Retinal pigment epithelial cell (primary cell): ENCODE measurements at regions not wholly inside any gene's neighbourhood (a gene's known extent, or its start where the extent isn't known, plus 50 kb on each side); places are given as distances from the start of the nearest gene placed in this dataset.

Experiments used
- DNase-seq: peaks from one replicate; pipeline ENCODE4 v3.0.0-alpha.2; 2010; ENCODE audit warnings: low read depth
- H3K4me3 ChIP-seq: 2 replicates; pipeline ENCODE4 v1.5.1; 2011; ENCODE audit warnings: mild to moderate bottlenecking, low read length, control low read depth, moderate library complexity
- CTCF ChIP-seq: conservative IDR thresholded peaks from 2 replicates; pipeline ENCODE4 v1.5.1; 2011; ENCODE audit warnings: low read depth, low read length, control low read depth, inconsistent platforms

GRCh38 chr12:118617611-118618450 is 241.5 kb downstream of the SUDS3 start:
- TF ChIP-seq CTCF, result no peak
- no peak overlapping the region for H3K4me3 ChIP-seq
- no peak for DNase-seq

GRCh38 chr12:118618695-118619094 is 242.3 kb downstream of the SUDS3 start:
- no peak overlapping the region for H3K4me3 ChIP-seq
- no peak for DNase-seq
- no peak for TF ChIP-seq CTCF

- no peak for TF ChIP-seq CTCF
- no peak for DNase-seq
- no peak overlapping the region for H3K4me3 ChIP-seq
These were observed 248.8 kb downstream of the SUDS3 start for GRCh38 chr12:118625050-118625675.

GRCh38 chr12:118633071-118633470 is 256.7 kb downstream of the SUDS3 start:
- DNase-seq, result no peak
- no peak overlapping the region for H3K4me3 ChIP-seq
- TF ChIP-seq CTCF, result no peak

- TF ChIP-seq CTCF, result no peak
- no peak for DNase-seq
- no peak overlapping the region for H3K4me3 ChIP-seq
These were observed 258.9 kb downstream of the SUDS3 start for GRCh38 chr12:118635276-118635675.

- H3K4me3 ChIP-seq, result no peak overlapping the region
- no peak for DNase-seq
- no peak for TF ChIP-seq CTCF
These were observed 261.5 kb downstream of the SUDS3 start for GRCh38 chr12:118637767-118638370.
